Endodermal cell (in vitro differentiated cells): ENCODE measurements at regions not wholly inside any gene's neighbourhood (a gene's known extent, or its start where the extent isn't known, plus 50 kb on each side); places are given as distances from the start of the nearest gene placed in this dataset.

Experiments
- DNase-seq: peaks from one replicate; pipeline ENCODE4 v3.0.0-alpha.2; 2017
- H3K27ac ChIP-seq: 2 replicates; pipeline ENCODE4 v1.5.1; 2013; ENCODE audit warnings: mild to moderate bottlenecking, low read depth, low read length, moderate library complexity
- H3K27me3 ChIP-seq: 2 replicates; pipeline ENCODE4 v1.6.1; 2013; ENCODE audit warnings: mild to moderate bottlenecking, low read length, moderate library complexity; ENCODE audit not compliant: insufficient read depth, control insufficient read depth, poor library complexity, severe bottlenecking
- H3K36me3 ChIP-seq: 2 replicates; pipeline ENCODE4 v1.7.0; 2013; ENCODE audit warnings: mild to moderate bottlenecking, low read length, moderate library complexity; ENCODE audit not compliant: control insufficient read depth, insufficient read depth
- H3K4me1 ChIP-seq: one replicate; pipeline ENCODE4 v1.7.0; 2013; ENCODE audit warnings: low read length; ENCODE audit not compliant: control insufficient read depth, insufficient read depth
- H3K4me3 ChIP-seq: 2 replicates; pipeline ENCODE4 v1.5.1; 2013; ENCODE audit warnings: mild to moderate bottlenecking, low read length, moderate library complexity
- H3K9ac ChIP-seq: 2 replicates; pipeline ENCODE4 v1.6.1; 2013; ENCODE audit warnings: mild to moderate bottlenecking, low read length, moderate library complexity; ENCODE audit not compliant: poor library complexity, severe bottlenecking; ENCODE audit errors: extremely low read depth
- H3K9me3 ChIP-seq: 2 replicates; pipeline ENCODE4 v1.6.1; 2013; ENCODE audit warnings: mild to moderate bottlenecking, low read length, moderate library complexity; ENCODE audit not compliant: control insufficient read depth
- H3K27ac Mint-ChIP-seq: 2 replicates; pipeline ENCODE4 v1.8.0; 2020; ENCODE audit warnings: mixed read lengths
- H3K27me3 Mint-ChIP-seq: 2 replicates; pipeline ENCODE4 v1.8.0; 2021; ENCODE audit warnings: mild to moderate bottlenecking, mixed read lengths; ENCODE audit not compliant: insufficient read depth
- H3K36me3 Mint-ChIP-seq: 2 replicates; pipeline ENCODE4 v1.8.0; 2020; ENCODE audit warnings: low read depth, mixed read lengths
- H3K4me1 Mint-ChIP-seq: 2 replicates; pipeline ENCODE4 v1.8.0; 2020; ENCODE audit warnings: mixed read lengths
- H3K4me3 Mint-ChIP-seq: 2 replicates; pipeline ENCODE4 v1.8.0; 2020; ENCODE audit warnings: mild to moderate bottlenecking, moderate library complexity, mixed read lengths
- H3K9me3 Mint-ChIP-seq: 2 replicates; pipeline ENCODE4 v1.8.0; 2020; ENCODE audit warnings: mild to moderate bottlenecking, mixed read lengths
- CTCF ChIP-seq: fragments of 200-600 bp; sonication (generic); conservative IDR thresholded peaks from 2 replicates; pipeline ENCODE4 v1.5.0; 2021; ENCODE audit warnings: antibody characterized with exemption, mild to moderate bottlenecking
- WGBS, 2 experiments: methylation state at CpG; one replicate each; pipeline versions ENCODE4 v1.1.5 to v1.1.7; 2013; ENCODE audit warnings: missing lambda C conversion rate in 2 of 2, mixed read lengths in 1 of 2; ENCODE audit not compliant: insufficient coverage in 1 of 2, insufficient read length in 1 of 2; 5-methylcytosine and 5-hydroxymethylcytosine counted together

GRCh38 chr2:234406085-234406484, 90.8 kb downstream of the ARL4C start:
- Histone ChIP-seq H3K4me3 (no peak overlapping the region), H3K9me3 (no peaks in the 10 kb centered on the region), H3K36me3 (no peaks in the 10 kb centered on the region), H3K4me1 (peaks cover 3% of the 10 kb centered on the region), H3K27me3 (no peaks in the 10 kb centered on the region), H3K27ac (no peak overlapping the region), H3K9ac (no peak overlapping the region)
- DNase-seq = no peak
- WGBS, 2 experiments = 92 to 96% methylated on average over 8 to 9 of the region's 9 CpGs
- Mint-ChIP-seq H3K4me1 (peaks cover 11% of the 10 kb centered on the region), H3K27ac (no peak overlapping the region), H3K4me3 (no peak overlapping the region), H3K9me3 (no peaks in the 10 kb centered on the region), H3K27me3 (peaks cover 6% of the 10 kb centered on the region), H3K36me3 (no peaks in the 10 kb centered on the region)
- peak; percentile 25 for TF ChIP-seq CTCF

- Mint-ChIP-seq H3K27ac (no peak overlapping the region), H3K4me3 (no peak overlapping the region), H3K4me1 (peaks cover 5% of the 10 kb centered on the region), H3K36me3 (no peaks in the 10 kb centered on the region), H3K27me3 (peaks cover 6% of the 10 kb centered on the region), H3K9me3 (no peaks in the 10 kb centered on the region)
- Histone ChIP-seq H3K27ac (no peak overlapping the region), H3K4me1 (peaks cover 3% of the 10 kb centered on the region), H3K36me3 (no peaks in the 10 kb centered on the region), H3K4me3 (no peak overlapping the region), H3K9ac (no peak overlapping the region), H3K27me3 (no peaks in the 10 kb centered on the region), H3K9me3 (no peaks in the 10 kb centered on the region)
- 87 to 91% methylated on average over 2 of the region's 2 CpGs for WGBS, 2 experiments
- no peak for TF ChIP-seq CTCF
- DNase-seq = no peak
These were observed 91.4 kb downstream of the ARL4C start for GRCh38 chr2:234405462-234405861.

GRCh38 chr2:234404957-234405356, 91.9 kb downstream of the ARL4C start:
- Mint-ChIP-seq H3K4me3 (no peak overlapping the region), H3K27ac (no peak overlapping the region), H3K4me1 (peaks cover under 1% of the 10 kb centered on the region), H3K36me3 (no peaks in the 10 kb centered on the region), H3K27me3 (peaks cover 8% of the 10 kb centered on the region), H3K9me3 (no peaks in the 10 kb centered on the region)
- no peaks in the 10 kb centered on the region for H3K27me3 ChIP-seq
- no peak for TF ChIP-seq CTCF
- H3K36me3 ChIP-seq = no peaks in the 10 kb centered on the region
- no peak overlapping the region for H3K9ac ChIP-seq
- 91 to 97% methylated on average over 8 of the region's 8 CpGs for WGBS, 2 experiments
- no peak for DNase-seq
- no peak overlapping the region for H3K4me3 ChIP-seq
- no peaks in the 10 kb centered on the region for H3K4me1 ChIP-seq
- H3K27ac ChIP-seq = no peak overlapping the region
- no peaks in the 10 kb centered on the region for H3K9me3 ChIP-seq
